ENCODE measurements at regions not wholly inside any gene's neighbourhood (a gene's known extent, or its start where the extent isn't known, plus 50 kb on each side); places are given as distances from the start of the nearest gene placed in this dataset.

DNA sequence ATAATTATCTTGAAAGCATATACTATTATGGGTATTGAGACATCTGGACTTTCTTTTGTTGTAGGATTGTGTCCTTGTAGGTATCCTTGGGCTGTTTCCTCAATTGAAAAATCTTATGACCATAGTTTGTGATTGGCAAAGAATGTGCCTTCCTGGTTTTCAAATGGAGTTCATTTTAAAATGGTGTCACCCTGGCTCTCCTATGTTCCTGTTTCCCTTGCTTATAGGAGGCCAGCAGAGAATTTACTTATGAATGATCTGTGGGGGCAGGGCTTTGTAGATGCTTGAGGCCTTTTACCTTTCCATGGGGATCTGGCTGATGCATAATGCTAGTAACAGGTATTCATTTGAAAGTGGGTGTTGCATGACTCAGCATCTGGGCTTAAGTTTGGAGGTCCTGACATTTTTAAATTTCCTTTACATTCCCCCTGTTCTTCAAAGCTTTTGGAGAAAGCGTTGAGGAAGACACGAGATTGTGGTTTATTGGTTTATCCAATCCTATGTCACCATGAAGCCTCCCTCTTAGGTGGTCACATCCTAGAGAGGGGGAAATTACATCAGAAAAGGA lies 135.0 kb upstream of the PROKR2 start:
- TF ChIP-seq SIN3A (IDR thresholded peaks at IDR 0.05; ENCODE audit: borderline replicate concordance, insufficient read depth, low read depth, low read length) (no peak), TCF7L2 (IDR thresholded peaks at IDR 0.05; ENCODE audit: low read depth, low read length) (no peak), POLR2AphosphoS5 (IDR thresholded peaks at IDR 0.05; ENCODE audit: low read depth, low read length) (no peak)
- TF ChIP-seq, protein P1, sequence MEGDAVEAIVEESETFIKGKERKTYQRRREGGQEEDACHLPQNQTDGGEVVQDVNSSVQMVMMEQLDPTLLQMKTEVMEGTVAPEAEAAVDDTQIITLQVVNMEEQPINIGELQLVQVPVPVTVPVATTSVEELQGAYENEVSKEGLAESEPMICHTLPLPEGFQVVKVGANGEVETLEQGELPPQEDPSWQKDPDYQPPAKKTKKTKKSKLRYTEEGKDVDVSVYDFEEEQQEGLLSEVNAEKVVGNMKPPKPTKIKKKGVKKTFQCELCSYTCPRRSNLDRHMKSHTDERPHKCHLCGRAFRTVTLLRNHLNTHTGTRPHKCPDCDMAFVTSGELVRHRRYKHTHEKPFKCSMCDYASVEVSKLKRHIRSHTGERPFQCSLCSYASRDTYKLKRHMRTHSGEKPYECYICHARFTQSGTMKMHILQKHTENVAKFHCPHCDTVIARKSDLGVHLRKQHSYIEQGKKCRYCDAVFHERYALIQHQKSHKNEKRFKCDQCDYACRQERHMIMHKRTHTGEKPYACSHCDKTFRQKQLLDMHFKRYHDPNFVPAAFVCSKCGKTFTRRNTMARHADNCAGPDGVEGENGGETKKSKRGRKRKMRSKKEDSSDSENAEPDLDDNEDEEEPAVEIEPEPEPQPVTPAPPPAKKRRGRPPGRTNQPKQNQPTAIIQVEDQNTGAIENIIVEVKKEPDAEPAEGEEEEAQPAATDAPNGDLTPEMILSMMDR (IDR thresholded peaks at IDR 0.05): no peak
- TF ChIP-seq, protein P2, sequence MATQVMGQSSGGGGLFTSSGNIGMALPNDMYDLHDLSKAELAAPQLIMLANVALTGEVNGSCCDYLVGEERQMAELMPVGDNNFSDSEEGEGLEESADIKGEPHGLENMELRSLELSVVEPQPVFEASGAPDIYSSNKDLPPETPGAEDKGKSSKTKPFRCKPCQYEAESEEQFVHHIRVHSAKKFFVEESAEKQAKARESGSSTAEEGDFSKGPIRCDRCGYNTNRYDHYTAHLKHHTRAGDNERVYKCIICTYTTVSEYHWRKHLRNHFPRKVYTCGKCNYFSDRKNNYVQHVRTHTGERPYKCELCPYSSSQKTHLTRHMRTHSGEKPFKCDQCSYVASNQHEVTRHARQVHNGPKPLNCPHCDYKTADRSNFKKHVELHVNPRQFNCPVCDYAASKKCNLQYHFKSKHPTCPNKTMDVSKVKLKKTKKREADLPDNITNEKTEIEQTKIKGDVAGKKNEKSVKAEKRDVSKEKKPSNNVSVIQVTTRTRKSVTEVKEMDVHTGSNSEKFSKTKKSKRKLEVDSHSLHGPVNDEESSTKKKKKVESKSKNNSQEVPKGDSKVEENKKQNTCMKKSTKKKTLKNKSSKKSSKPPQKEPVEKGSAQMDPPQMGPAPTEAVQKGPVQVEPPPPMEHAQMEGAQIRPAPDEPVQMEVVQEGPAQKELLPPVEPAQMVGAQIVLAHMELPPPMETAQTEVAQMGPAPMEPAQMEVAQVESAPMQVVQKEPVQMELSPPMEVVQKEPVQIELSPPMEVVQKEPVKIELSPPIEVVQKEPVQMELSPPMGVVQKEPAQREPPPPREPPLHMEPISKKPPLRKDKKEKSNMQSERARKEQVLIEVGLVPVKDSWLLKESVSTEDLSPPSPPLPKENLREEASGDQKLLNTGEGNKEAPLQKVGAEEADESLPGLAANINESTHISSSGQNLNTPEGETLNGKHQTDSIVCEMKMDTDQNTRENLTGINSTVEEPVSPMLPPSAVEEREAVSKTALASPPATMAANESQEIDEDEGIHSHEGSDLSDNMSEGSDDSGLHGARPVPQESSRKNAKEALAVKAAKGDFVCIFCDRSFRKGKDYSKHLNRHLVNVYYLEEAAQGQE (IDR thresholded peaks at IDR 0.05; ENCODE audit: insufficient read depth in 1 of 2, low read depth in 2 of 2, low read length in 1 of 2): no peak
- H3K4me1 ChIP-seq (ENCODE audit: control insufficient read depth, insufficient read depth, low read length): no peaks in the 10 kb centered on the region
- POLR2A ChIA-PET: no interaction called here
- no TSS peak for BruUV-seq (replicated peaks)
- intact Hi-C loops (cut with micrococcal nuclease; ENCODE audit: unreplicated experiment) (no loop called here), in situ Hi-C loops (cut with HindIII; ENCODE audit: low pct_unique_long_range_greater_than_20kb, low sequenced_read_pairs) (no loop called here)
- H3K9me3 ChIP-seq (ENCODE audit: control insufficient read depth, insufficient read depth, low read depth, low read length): no peaks in the 10 kb centered on the region
- ATAC-seq (no peak), DNase-seq (ENCODE audit: low read depth, low spot score) (no peak)
- no peak overlapping the region for H3K27ac ChIP-seq (ENCODE audit: low read length)
- CTCF ChIA-PET: interaction anchor here (0.7 kb wide), 2 partner anchors 21 to 326 kb away, joined by 3 to 4 read pairs; no protein-coding TSS in a partner anchor
- no peak overlapping the region for H3K4me3 ChIP-seq (ENCODE audit: low read depth in 2 of 2, low read length in 2 of 2)
- H3K27me3 ChIP-seq (ENCODE audit: control insufficient read depth, insufficient read depth, low read length): no peaks in the 10 kb centered on the region; the same call in 1 of the 2 replicates
- no peaks in the 10 kb centered on the region for H3K36me3 ChIP-seq (ENCODE audit: control insufficient read depth, insufficient read depth, low read length)

DNA sequence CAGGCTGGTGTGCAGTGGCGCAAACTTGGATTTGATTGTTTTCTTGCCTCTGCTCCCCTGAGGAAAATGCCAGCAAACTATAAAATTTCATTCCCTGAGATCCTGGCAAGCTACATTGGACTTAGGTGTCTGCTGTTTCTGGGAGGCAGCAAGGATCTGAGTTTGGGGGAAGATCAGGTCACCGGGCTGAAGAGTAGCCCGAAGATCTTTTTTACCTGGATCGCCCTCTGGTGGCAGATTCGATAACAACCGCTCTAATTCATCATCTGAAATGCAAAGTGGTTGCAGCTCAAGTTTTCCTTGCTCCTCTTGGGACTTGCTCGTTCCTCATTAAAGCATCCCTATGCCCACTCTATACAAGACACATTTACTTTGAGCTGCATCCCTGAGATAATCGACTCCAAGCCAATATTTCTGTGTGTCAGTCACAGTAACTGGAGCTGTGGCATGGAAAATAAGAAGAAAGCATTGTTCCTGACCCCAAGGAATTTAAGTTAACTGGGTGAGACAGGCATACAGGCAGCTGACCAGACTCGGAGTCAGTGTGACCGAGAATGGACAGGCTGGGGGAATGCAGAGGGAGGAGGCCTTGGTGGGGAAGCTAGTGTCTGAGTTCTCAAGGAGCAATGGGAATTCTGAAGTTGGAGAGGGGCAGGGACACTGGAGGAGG lies 131.8 kb upstream of the PROKR2 start:
- ChIA-PET POLR2A (no interaction called here), CTCF (interaction anchor here (0.6 to 2.0 kb wide), 6 partner anchors 46 to 324 kb away, joined by 3 to 10 read pairs (median 6); partner anchors contain the start of gene CDS2)
- Histone ChIP-seq H3K4me3 (ENCODE audit: low read depth in 2 of 2, low read length in 2 of 2) (no peak overlapping the region), H3K27ac (ENCODE audit: low read length) (no peak overlapping the region), H3K36me3 (ENCODE audit: control insufficient read depth, insufficient read depth, low read length) (no peaks in the 10 kb centered on the region), H3K27me3 (ENCODE audit: control insufficient read depth, insufficient read depth, low read length) (peaks cover 4% of the 10 kb centered on the region), H3K9me3 (ENCODE audit: control insufficient read depth, insufficient read depth, low read depth, low read length) (no peaks in the 10 kb centered on the region), H3K4me1 (ENCODE audit: control insufficient read depth, insufficient read depth, low read length) (no peaks in the 10 kb centered on the region)
- intact Hi-C loops (cut with micrococcal nuclease; ENCODE audit: unreplicated experiment) (loop anchor here (1.0 kb wide), 1 partner anchor 243 kb away; no protein-coding TSS in a partner anchor), in situ Hi-C loops (cut with HindIII; ENCODE audit: low pct_unique_long_range_greater_than_20kb, low sequenced_read_pairs) (no loop called here)
- peak; percentile 85 for ATAC-seq
- TF ChIP-seq, protein P1 (IDR thresholded peaks at IDR 0.05): peak; percentile 85
- no peak for TF ChIP-seq POLR2AphosphoS5 (IDR thresholded peaks at IDR 0.05; ENCODE audit: low read depth, low read length)
- TF ChIP-seq, protein P2 (IDR thresholded peaks at IDR 0.05; ENCODE audit: insufficient read depth in 1 of 2, low read depth in 2 of 2, low read length in 1 of 2): no peak
- no peak for TF ChIP-seq TCF7L2 (IDR thresholded peaks at IDR 0.05; ENCODE audit: low read depth, low read length)
- TF ChIP-seq SIN3A (IDR thresholded peaks at IDR 0.05; ENCODE audit: borderline replicate concordance, insufficient read depth, low read depth, low read length): no peak
- BruUV-seq (replicated peaks): no TSS peak
- DNase-seq (ENCODE audit: low read depth, low spot score): peak; percentile 41
